D721Med (cell line): ENCODE measurements at regions not wholly inside any gene's neighbourhood (a gene's known extent, or its start where the extent isn't known, plus 50 kb on each side); places are given as distances from the start of the nearest gene placed in this dataset.

Experiments
- DNase-seq: peaks from one replicate; pipeline ENCODE4 v3.0.0; 2011; ENCODE audit warnings: low spot score; ENCODE audit not compliant: insufficient read length
- FAIRE-seq: peaks from 2 replicates; lab custom pipeline; 2011; peaks lifted over from hg19 to GRCh38; lab: Jason Lieb, UNC
- CTCF ChIP-seq: IDR thresholded peaks from 2 replicates; pipeline ENCODE4 v1.5.1; 2012; ENCODE audit warnings: mild to moderate bottlenecking, control low read depth; ENCODE audit not compliant: insufficient read depth; ENCODE audit errors: missing control alignments

GRCh38 chr2:167859676-167860075 lies 387.7 kb downstream of the STK39 start:
- FAIRE-seq, result no peak
- no peak for TF ChIP-seq CTCF
- DNase-seq, result no peak

GRCh38 chr2:167858086-167858485 lies 389.3 kb downstream of the STK39 start:
- DNase-seq (no peak), FAIRE-seq (no peak)
- TF ChIP-seq CTCF, result no peak

- TF ChIP-seq CTCF, result no peak
- DNase-seq (no peak), FAIRE-seq (no peak)
Observed at GRCh38 chr2:167857416-167857815, 390.0 kb downstream of the STK39 start.

- no peak for TF ChIP-seq CTCF
- no peak for FAIRE-seq
- DNase-seq, result no peak
Observed at GRCh38 chr2:167856190-167856589, 391.2 kb downstream of the STK39 start.

- DNase-seq (no peak), FAIRE-seq (no peak)
- no peak for TF ChIP-seq CTCF
Observed at GRCh38 chr2:167855211-167855610, 392.2 kb downstream of the STK39 start.

GRCh38 chr2:167853717-167854116 lies 393.7 kb downstream of the STK39 start:
- DNase-seq (no peak), FAIRE-seq (no peak)
- TF ChIP-seq CTCF, result no peak

- FAIRE-seq (no peak), DNase-seq (no peak)
- no peak for TF ChIP-seq CTCF
Observed at GRCh38 chr2:167851876-167852275, 395.5 kb downstream of the STK39 start.
